Type B pancreatic cell (in vitro differentiated cells): ENCODE measurements at regions not wholly inside any gene's neighbourhood (a gene's known extent, or its start where the extent isn't known, plus 50 kb on each side); places are given as distances from the start of the nearest gene placed in this dataset.

Experiments used
- DNase-seq: peaks from one replicate; pipeline ENCODE4 v3.0.0; 2021; ENCODE audit warnings: mixed read lengths; ENCODE audit not compliant: unreplicated experiment; ENCODE audit errors: extremely low spot score
- H3K27ac Mint-ChIP-seq: 2 replicates; pipeline ENCODE4 v1.8.0; 2021; ENCODE audit warnings: mild to moderate bottlenecking, mixed read lengths
- H3K27me3 Mint-ChIP-seq: 2 replicates; pipeline ENCODE4 v1.8.0; 2021; ENCODE audit warnings: mixed read lengths
- H3K36me3 Mint-ChIP-seq: 2 replicates; pipeline ENCODE4 v1.8.0; 2021; ENCODE audit warnings: mixed read lengths
- H3K4me1 Mint-ChIP-seq: one replicate; pipeline ENCODE4 v1.8.0; 2021; ENCODE audit warnings: mixed read lengths; ENCODE audit not compliant: unreplicated experiment
- H3K4me3 Mint-ChIP-seq: 2 replicates; pipeline ENCODE4 v1.8.0; 2021; ENCODE audit warnings: mild to moderate bottlenecking, mixed read lengths
- H3K9me3 Mint-ChIP-seq: 2 replicates; pipeline ENCODE4 v1.8.0; 2021; ENCODE audit warnings: mixed read lengths
- TF ChIP-seq, protein P1 (sequence below): fragments of 200-600 bp; sonication (generic); conservative IDR thresholded peaks from 2 replicates; pipeline ENCODE4 v1.5.0; 2021; ENCODE audit warnings: antibody characterized with exemption, mild to moderate bottlenecking

DNA sequence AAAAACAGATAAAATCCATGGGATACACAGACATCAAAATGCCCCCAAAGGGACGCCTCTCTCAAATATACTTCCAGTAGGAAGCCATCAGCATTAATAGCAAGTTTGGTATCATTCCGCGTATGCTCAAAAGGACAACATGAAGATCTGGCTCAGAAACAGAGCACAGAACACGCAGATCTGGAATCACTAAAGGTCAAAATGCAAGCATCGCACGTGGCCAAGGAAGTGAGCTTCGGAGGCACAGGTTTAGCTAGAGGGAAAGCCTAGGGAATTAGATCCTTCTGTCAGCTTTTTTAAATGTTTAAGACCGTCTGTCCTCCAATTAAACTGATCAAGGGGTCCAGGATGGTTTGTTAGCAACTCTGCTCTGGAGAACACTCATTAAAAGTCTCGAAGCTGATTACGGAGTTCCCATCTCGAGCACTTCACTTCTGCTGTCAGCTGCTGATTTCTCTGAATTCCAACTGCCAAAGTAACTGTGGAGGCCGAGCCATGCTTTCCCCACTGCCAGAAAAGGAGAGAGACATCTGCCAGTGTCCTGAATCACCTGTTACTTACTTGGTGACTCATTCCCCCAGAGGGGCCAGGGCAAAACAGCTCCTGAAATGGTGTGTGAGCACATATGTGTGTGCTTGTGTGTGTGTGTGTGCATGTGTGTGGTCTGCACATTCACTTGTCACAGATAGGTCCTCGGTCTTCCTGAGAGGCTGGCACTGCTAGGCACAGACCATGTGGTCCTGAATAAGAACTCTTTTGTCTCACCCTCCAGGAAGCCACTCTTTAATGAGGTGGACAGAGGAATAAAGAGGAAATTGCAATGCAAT lies 177.7 kb upstream of the PPARGC1A start:
- Mint-ChIP-seq H3K27ac (no peak overlapping the region), H3K9me3 (no peaks in the 10 kb centered on the region), H3K4me1 (no peaks in the 10 kb centered on the region), H3K4me3 (no peak overlapping the region), H3K27me3 (no peaks in the 10 kb centered on the region), H3K36me3 (no peaks in the 10 kb centered on the region)
- no peak for DNase-seq
- TF ChIP-seq, protein P1, sequence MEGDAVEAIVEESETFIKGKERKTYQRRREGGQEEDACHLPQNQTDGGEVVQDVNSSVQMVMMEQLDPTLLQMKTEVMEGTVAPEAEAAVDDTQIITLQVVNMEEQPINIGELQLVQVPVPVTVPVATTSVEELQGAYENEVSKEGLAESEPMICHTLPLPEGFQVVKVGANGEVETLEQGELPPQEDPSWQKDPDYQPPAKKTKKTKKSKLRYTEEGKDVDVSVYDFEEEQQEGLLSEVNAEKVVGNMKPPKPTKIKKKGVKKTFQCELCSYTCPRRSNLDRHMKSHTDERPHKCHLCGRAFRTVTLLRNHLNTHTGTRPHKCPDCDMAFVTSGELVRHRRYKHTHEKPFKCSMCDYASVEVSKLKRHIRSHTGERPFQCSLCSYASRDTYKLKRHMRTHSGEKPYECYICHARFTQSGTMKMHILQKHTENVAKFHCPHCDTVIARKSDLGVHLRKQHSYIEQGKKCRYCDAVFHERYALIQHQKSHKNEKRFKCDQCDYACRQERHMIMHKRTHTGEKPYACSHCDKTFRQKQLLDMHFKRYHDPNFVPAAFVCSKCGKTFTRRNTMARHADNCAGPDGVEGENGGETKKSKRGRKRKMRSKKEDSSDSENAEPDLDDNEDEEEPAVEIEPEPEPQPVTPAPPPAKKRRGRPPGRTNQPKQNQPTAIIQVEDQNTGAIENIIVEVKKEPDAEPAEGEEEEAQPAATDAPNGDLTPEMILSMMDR, result no peak

DNA sequence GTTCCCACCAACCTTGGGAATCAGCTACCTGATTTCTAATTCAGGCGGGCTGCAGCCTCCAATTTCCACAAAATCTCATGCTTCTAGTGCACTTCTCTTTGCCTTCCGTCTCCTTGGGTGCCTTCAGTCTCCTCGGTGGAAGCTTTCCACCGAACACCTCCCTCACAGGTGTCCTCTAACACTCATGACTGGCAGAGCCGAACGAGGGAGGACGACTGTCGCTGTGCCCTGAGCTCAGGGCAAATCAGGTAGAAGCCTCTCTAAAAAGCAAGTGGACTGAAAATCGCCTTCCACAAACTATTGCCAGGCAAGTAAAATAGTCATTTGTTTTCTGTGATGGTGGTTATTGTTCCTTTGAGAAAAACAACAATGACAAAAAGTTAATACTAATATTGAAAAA lies 176.1 kb upstream of the PPARGC1A start:
- H3K4me1 Mint-ChIP-seq, result no peaks in the 10 kb centered on the region
- no peaks in the 10 kb centered on the region for H3K36me3 Mint-ChIP-seq
- H3K27ac Mint-ChIP-seq, result no peak overlapping the region
- no peak for DNase-seq
- TF ChIP-seq, protein P1, result no peak
- no peak overlapping the region for H3K4me3 Mint-ChIP-seq
- H3K27me3 Mint-ChIP-seq, result no peaks in the 10 kb centered on the region
- H3K9me3 Mint-ChIP-seq, result no peaks in the 10 kb centered on the region

DNA sequence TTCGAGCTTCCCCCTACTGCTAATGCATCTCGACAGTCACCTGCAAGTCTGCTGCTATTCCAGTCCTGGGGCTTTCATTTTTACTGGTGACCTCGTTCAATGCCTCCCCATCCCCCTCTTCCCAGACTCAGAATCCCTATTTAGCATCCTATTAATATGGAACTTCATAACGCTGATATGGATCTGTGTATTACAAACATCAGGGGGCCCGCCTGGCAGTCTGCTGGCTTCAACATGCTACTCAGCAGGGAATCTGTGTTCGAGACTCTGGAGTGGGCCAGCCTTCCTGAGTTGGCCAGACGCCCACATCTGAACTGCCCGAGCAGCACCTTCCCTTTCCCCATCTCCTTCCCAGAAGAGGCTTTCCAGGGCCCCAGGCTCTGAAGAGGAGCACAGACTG lies 173.9 kb upstream of the PPARGC1A start:
- no peaks in the 10 kb centered on the region for H3K9me3 Mint-ChIP-seq
- H3K4me1 Mint-ChIP-seq, result no peaks in the 10 kb centered on the region
- H3K27me3 Mint-ChIP-seq, result no peaks in the 10 kb centered on the region
- TF ChIP-seq, protein P1, result no peak
- no peaks in the 10 kb centered on the region for H3K36me3 Mint-ChIP-seq
- no peak overlapping the region for H3K4me3 Mint-ChIP-seq
- no peak overlapping the region for H3K27ac Mint-ChIP-seq
- DNase-seq, result no peak

DNA sequence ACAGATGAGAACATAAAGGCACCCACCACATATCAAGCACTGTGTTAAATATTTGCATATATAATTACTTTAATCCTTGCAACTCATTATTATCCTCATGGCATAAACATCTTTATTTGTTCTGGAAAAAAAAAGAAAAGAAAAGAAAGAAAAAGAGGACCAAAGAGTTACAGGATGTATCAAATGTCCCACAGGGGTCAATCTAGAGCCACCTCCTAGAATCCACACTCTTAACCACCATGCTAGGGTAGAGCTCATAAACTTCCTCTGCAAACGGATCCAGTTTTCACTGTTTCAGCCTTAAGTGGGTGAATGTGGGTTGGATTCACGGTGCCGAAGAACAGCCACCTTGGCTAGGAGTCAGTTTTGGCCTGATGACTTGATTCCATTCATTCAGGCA lies 171.1 kb upstream of the PPARGC1A start:
- TF ChIP-seq, protein P1, result no peak
- Mint-ChIP-seq H3K4me3 (no peak overlapping the region), H3K27ac (no peak overlapping the region), H3K27me3 (no peaks in the 10 kb centered on the region), H3K4me1 (no peaks in the 10 kb centered on the region), H3K9me3 (no peaks in the 10 kb centered on the region), H3K36me3 (no peaks in the 10 kb centered on the region)
- no peak for DNase-seq

DNA sequence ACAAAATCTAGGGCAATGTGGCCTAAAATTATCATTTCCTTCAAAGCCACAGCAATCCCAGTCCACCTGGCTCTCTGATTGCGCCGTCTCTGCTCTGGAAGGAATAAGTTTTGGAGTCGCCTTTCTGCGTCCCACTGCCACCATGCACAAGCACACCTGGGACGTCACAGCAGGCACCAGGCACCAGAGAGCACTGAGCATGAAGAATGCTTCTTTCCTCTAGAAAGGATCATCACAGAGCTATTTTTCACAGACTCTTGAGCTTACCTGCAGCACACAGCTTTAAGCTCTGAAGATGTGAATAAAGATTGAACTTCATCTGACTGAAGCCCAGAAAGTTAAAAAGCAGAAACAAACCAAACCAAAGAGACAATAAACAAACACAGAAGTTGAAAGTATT lies 170.0 kb upstream of the PPARGC1A start:
- Mint-ChIP-seq H3K9me3 (no peaks in the 10 kb centered on the region), H3K27me3 (no peaks in the 10 kb centered on the region), H3K4me3 (no peak overlapping the region), H3K36me3 (no peaks in the 10 kb centered on the region), H3K4me1 (no peaks in the 10 kb centered on the region), H3K27ac (no peak overlapping the region)
- TF ChIP-seq, protein P1, result no peak
- DNase-seq, result no peak
